AG04450 (cell line): ENCODE measurements at regions not wholly inside any gene's neighbourhood (a gene's known extent, or its start where the extent isn't known, plus 50 kb on each side); places are given as distances from the start of the nearest gene placed in this dataset.

ENCODE experiments used
- CTCF ChIA-PET: fragments of 300-600, 350-600 bp; formaldehyde crosslinking; extraction: SDS; loops from one replicate; lab custom pipeline; 2022; ENCODE audit warnings: antibody characterized with exemption, inconsistent platforms; lab: Charles Lee
- POLR2A ChIA-PET: fragments of 350-600 bp; formaldehyde crosslinking; extraction: SDS; loops from one replicate; lab custom pipeline; 2021; ENCODE audit warnings: antibody characterized with exemption, inconsistent platforms; lab: Yijun Ruan, JAX
- DNase-seq: peaks from one replicate; pipeline ENCODE4 v3.0.0-alpha.2; 2011; ENCODE audit warnings: low read depth, low spot score
- H3K27ac ChIP-seq: one replicate; pipeline ENCODE4 v1.5.1; 2012; ENCODE audit warnings: low read depth, low read length, control low read depth
- H3K27me3 ChIP-seq: one replicate; pipeline ENCODE4 v1.6.0; 2012; ENCODE audit warnings: low read length; ENCODE audit not compliant: control insufficient read depth, insufficient read depth
- H3K4me3 ChIP-seq: 2 replicates; pipeline ENCODE4 v1.5.1; 2011; ENCODE audit warnings: mild to moderate bottlenecking, low read depth, low read length, control low read depth
- H3K9me3 ChIP-seq: 2 replicates; pipeline ENCODE4 v1.5.1; 2012; ENCODE audit warnings: low read length; ENCODE audit not compliant: control insufficient read depth, insufficient read depth
- TF ChIP-seq, protein P1 (sequence below): IDR thresholded peaks from 2 replicates; pipeline ENCODE4 v1.5.1; 2011; ENCODE audit warnings: low read depth, low read length, control low read depth, inconsistent platforms

DNA sequence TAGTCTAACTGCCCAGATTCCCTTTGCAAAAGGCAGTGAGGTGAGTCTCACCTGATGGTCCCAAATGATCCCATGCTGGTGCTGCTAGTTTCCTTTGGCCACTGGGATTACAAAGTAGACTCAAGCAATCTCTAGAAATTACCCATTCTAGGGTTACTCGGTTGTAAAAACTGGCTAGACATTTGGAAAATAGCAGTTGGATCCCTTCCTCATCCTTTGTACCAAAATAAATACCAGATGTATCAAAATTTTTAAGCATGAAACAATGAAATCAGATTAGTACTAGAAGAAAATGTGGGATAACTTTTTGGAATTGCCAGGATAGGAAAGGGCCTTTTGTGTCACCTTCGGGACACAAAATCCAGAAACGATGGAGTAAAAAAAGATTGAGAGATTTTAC lies 112.9 kb upstream of the TOP1 start:
- H3K9me3 ChIP-seq, result peaks cover 7% of the 10 kb centered on the region; the same call in 1 of the 2 replicates
- no peak overlapping the region for H3K27ac ChIP-seq
- H3K27me3 ChIP-seq, result no peaks in the 10 kb centered on the region
- ChIA-PET POLR2A (no interaction called here), CTCF (no interaction called here)
- H3K4me3 ChIP-seq, result no peak overlapping the region
- no peak for DNase-seq
- TF ChIP-seq, protein P1, sequence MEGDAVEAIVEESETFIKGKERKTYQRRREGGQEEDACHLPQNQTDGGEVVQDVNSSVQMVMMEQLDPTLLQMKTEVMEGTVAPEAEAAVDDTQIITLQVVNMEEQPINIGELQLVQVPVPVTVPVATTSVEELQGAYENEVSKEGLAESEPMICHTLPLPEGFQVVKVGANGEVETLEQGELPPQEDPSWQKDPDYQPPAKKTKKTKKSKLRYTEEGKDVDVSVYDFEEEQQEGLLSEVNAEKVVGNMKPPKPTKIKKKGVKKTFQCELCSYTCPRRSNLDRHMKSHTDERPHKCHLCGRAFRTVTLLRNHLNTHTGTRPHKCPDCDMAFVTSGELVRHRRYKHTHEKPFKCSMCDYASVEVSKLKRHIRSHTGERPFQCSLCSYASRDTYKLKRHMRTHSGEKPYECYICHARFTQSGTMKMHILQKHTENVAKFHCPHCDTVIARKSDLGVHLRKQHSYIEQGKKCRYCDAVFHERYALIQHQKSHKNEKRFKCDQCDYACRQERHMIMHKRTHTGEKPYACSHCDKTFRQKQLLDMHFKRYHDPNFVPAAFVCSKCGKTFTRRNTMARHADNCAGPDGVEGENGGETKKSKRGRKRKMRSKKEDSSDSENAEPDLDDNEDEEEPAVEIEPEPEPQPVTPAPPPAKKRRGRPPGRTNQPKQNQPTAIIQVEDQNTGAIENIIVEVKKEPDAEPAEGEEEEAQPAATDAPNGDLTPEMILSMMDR, result no peak

DNA sequence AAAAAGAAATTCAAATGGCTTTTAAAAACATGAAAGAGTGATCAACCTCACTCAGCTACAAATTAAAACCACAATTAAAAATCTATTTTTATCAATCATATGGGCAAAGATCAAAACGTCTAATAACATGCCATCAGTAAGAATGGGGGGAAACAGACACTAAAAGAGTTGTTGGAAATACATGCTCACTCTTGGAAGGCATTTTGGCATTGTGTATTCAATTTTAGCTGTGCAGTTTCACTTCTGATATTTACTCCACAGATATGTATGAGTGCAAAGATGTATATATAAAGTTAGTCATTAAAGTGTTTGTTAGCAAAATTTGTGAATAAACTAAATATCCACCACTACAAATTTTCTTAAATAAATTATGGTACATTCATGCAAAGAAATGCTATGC lies 112.3 kb upstream of the TOP1 start:
- Histone ChIP-seq H3K27ac (no peak overlapping the region), H3K9me3 (peaks cover 1% of the 10 kb centered on the region; the same call in 1 of the 2 replicates), H3K27me3 (no peaks in the 10 kb centered on the region), H3K4me3 (no peak overlapping the region)
- ChIA-PET POLR2A (no interaction called here), CTCF (no interaction called here)
- no peak for DNase-seq
- TF ChIP-seq, protein P1, result no peak

GRCh38 chr20:40920291-40920690 lies 108.3 kb upstream of the TOP1 start:
- no peaks in the 10 kb centered on the region for H3K27me3 ChIP-seq
- no peak for DNase-seq
- H3K4me3 ChIP-seq, result no peak overlapping the region
- TF ChIP-seq, protein P1, result no peak
- POLR2A ChIA-PET, result no interaction called here
- CTCF ChIA-PET, result no interaction called here
- H3K27ac ChIP-seq, result no peak overlapping the region
- H3K9me3 ChIP-seq, result no peaks in the 10 kb centered on the region

DNA sequence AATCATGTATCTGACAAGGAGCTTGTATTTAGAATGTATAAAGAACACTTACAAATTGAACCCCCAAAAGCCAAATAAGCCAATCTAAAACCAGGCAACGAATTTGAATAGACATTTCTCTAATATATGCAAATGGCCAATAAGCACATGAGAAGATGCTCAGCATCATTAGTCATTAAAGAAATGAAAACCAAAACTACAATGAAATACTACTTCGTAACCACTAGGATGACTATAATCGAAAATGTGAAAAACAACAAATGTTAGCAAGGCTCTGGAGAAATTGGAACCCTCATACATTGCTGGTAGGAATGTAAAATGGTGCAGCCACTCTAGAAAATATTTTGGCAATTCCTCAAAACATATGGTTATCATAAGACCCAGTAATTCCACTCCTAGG lies 105.8 kb upstream of the TOP1 start:
- no peaks in the 10 kb centered on the region for H3K9me3 ChIP-seq
- ChIA-PET POLR2A (no interaction called here), CTCF (no interaction called here)
- TF ChIP-seq, protein P1, result no peak
- no peak overlapping the region for H3K4me3 ChIP-seq
- no peak for DNase-seq
- no peaks in the 10 kb centered on the region for H3K27me3 ChIP-seq
- no peak overlapping the region for H3K27ac ChIP-seq

- ChIA-PET CTCF (no interaction called here), POLR2A (no interaction called here)
- no peak for DNase-seq
- no peak overlapping the region for H3K27ac ChIP-seq
- TF ChIP-seq, protein P1, result no peak
- H3K27me3 ChIP-seq, result peaks cover 2% of the 10 kb centered on the region
- no peaks in the 10 kb centered on the region for H3K9me3 ChIP-seq
- H3K4me3 ChIP-seq, result no peak overlapping the region
These were observed 102.7 kb upstream of the TOP1 start for GRCh38 chr20:40925829-40926510.
